Right lobe of liver (tissue), 6 donors: ENCODE measurements at regions not wholly inside any gene's neighbourhood (a gene's known extent, or its start where the extent isn't known, plus 50 kb on each side); places are given as distances from the start of the nearest gene placed in this dataset.

Experiments used
- ATAC-seq, 4 donors: fragments of 200-7000 bp; cut with Tn5 transposase; one replicate each; pipeline ENCODE4 v1.9.1; 2020; ENCODE audit warnings: mild to moderate bottlenecking in 4 of 4, moderate library complexity in 4 of 4
- DNase-seq, 3 donors: peaks; one replicate each; pipeline ENCODE4 v3.0.0-alpha.2; 2020
- H3K27ac ChIP-seq, 3 donors: fragments of 200-600 bp; one replicate each; pipeline ENCODE4 v1.8.0; 2022
- H3K27me3 ChIP-seq, 2 donors: fragments of 200-600 bp; one replicate each; pipeline ENCODE4 v1.8.0; 2022
- H3K36me3 ChIP-seq, 4 donors: fragments of 200-600 bp; sonication (generic) in 1 of 4; one replicate each; pipeline versions ENCODE4 v1.5.1 to v1.8.0; 2017 to 2022; ENCODE audit warnings: control low read depth in 1 of 4
- H3K4me1 ChIP-seq, 4 donors: fragments of 200-600 bp; sonication (generic) in 1 of 4; one replicate each; pipeline versions ENCODE4 v1.5.1 to v1.8.0; 2017 to 2022; ENCODE audit warnings: control low read depth in 1 of 4
- H3K4me3 ChIP-seq, 3 donors: fragments of 200-600 bp; one replicate each; pipeline ENCODE4 v1.8.0; 2022
- H3K9me3 ChIP-seq, 4 donors: fragments of 200-600 bp; sonication (generic) in 1 of 4; one replicate each; pipeline versions ENCODE4 v1.5.1 to v1.8.0; 2017 to 2022; ENCODE audit warnings: control low read depth in 1 of 4
- POLR2A ChIP-seq: fragments of 450-650 bp; IDR thresholded peaks from one replicate; pipeline ENCODE4 v1.6.1; 2017; ENCODE audit warnings: antibody characterized with exemption, mild to moderate bottlenecking
- WGBS: methylation state at CpG from one replicate; pipeline ENCODE4 v1.1.6; 2018; ENCODE audit warnings: low coverage, low lambda C conversion rate; ENCODE audit not compliant: insufficient coverage; ENCODE audit errors: missing lambda C conversion rate; 5-methylcytosine and 5-hydroxymethylcytosine counted together
- intact Hi-C, 2 donors: fragments of 100-400 bp; cut with DNase I; formaldehyde crosslinking; loops; one replicate each; pipeline versions ENCODE4 v1.11.2 to v1.14.1; 2022
- TF ChIP-seq, protein P1 (sequence below), 4 donors: fragments of 200-600 bp in 3 of 4; fragments of 450-650 bp in 1 of 4; IDR thresholded peaks; one replicate each; pipeline versions ENCODE4 v1.5.1 to v1.8.0; 2016 to 2022; ENCODE audit warnings: antibody characterized with exemption in 4 of 4, mild to moderate bottlenecking in 2 of 4
- donor health status: DM: no; HTN: yes; CAD: no.
- donor health status: DM: no; HTN: no; CAD: no.
- donor health status: DM: no; HTN: no; CAD: no.
- donor health status: DM: no; HTN: yes; CAD: no.
- donor health status: DM: no; HTN: yes; CAD: no.

DNA sequence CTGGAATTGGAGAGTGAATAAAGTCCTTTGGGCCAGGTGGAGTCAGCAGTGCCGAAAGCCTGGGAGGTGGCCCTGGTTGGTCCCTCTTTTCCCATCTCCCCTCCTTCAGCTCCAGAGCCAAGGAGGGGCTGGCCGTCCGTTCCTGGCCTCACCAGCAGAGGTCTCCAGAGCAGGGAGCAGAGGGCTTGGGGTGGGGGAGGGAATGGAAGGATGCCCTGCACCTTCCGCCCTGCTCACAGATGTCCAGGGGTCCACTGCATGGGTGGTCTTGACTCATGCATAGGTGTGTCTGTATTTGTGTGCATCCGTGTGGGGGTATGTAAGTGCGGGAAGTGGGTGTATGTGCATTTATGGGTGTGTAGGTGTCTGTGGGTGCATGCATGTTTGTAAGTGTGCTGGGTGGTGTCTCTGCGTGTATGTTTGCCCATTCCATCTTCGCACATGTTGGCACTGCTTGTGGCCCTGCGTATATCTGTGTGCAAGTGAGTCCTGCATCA lies 201.8 kb downstream of the ZFP36L2 start:
- no peak for TF ChIP-seq POLR2A
- TF ChIP-seq, protein P1, sequence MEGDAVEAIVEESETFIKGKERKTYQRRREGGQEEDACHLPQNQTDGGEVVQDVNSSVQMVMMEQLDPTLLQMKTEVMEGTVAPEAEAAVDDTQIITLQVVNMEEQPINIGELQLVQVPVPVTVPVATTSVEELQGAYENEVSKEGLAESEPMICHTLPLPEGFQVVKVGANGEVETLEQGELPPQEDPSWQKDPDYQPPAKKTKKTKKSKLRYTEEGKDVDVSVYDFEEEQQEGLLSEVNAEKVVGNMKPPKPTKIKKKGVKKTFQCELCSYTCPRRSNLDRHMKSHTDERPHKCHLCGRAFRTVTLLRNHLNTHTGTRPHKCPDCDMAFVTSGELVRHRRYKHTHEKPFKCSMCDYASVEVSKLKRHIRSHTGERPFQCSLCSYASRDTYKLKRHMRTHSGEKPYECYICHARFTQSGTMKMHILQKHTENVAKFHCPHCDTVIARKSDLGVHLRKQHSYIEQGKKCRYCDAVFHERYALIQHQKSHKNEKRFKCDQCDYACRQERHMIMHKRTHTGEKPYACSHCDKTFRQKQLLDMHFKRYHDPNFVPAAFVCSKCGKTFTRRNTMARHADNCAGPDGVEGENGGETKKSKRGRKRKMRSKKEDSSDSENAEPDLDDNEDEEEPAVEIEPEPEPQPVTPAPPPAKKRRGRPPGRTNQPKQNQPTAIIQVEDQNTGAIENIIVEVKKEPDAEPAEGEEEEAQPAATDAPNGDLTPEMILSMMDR (IDR thresholded peaks at IDR 0.05): peak; percentile 65 to 80 (median 68)
- peak; percentile 51 to 71 (median 56) for ATAC-seq
- Histone ChIP-seq H3K27me3 (no peaks in the 10 kb centered on the region), H3K4me1 (peaks cover 0 to 15% (median 7%) of the 10 kb centered on the region in 4 donors), H3K36me3 (no peaks in the 10 kb centered on the region), H3K4me3 (no peak overlapping the region), H3K9me3 (no peaks in the 10 kb centered on the region), H3K27ac (no peak overlapping the region)
- intact Hi-C loops: loop anchor here in 1 of 2 donors (10.0 kb wide), 1 partner anchor 200 kb away; the partner anchor contains the start of gene ZFP36L2
- WGBS: 36% methylated on average over 4 of the region's 9 CpGs
- DNase-seq: peak in 2 of 3 donors; percentile 70

DNA sequence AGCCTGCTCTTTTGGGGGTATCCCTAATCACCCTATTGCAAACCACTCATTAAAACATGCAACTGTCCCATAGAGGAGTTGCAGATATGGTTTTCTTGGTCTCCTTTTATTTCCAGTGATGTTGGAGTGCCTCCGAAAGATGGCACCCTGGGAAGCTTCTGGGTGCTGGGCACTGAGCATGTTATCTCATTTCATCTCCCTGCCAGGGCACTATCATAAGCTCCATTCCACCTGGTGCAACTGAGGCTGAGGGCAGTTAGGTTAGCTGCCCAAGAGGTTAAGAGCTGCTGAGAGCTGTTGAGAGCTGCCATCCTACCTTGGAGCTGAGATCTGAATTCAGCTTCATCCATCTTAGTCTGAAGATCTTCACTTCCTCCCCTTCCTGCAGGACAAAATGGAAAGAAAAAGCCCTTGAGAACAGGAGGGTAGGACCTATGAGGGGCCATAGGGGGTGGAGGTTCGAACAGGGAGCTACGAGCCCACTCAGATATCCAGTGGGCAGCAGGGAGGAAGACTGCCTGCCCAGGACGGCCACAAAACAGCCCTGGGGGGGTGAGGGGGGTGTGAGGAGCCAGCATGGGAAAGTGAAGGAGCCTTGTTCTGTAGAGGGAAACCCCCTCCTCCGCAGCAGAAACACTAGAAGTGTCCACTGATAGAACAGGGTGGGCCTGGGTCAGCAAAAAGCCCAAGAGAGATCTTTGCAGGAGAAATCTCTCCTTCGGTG lies 202.5 kb downstream of the ZFP36L2 start:
- Histone ChIP-seq H3K9me3 (no peaks in the 10 kb centered on the region), H3K27me3 (no peaks in the 10 kb centered on the region), H3K4me3 (no peak overlapping the region), H3K27ac (no peak overlapping the region), H3K4me1 (peaks cover 0 to 15% (median 7%) of the 10 kb centered on the region in 4 donors), H3K36me3 (no peaks in the 10 kb centered on the region)
- WGBS: 79% methylated on average over 5 of the region's 6 CpGs
- DNase-seq (no peak), ATAC-seq (no peak)
- TF ChIP-seq, protein P1 (IDR thresholded peaks at IDR 0.05): no peak
- TF ChIP-seq POLR2A: no peak
- intact Hi-C loops: loop anchor here in 1 of 2 donors (10.0 kb wide), 1 partner anchor 201 kb away; the partner anchor contains the start of gene ZFP36L2

DNA sequence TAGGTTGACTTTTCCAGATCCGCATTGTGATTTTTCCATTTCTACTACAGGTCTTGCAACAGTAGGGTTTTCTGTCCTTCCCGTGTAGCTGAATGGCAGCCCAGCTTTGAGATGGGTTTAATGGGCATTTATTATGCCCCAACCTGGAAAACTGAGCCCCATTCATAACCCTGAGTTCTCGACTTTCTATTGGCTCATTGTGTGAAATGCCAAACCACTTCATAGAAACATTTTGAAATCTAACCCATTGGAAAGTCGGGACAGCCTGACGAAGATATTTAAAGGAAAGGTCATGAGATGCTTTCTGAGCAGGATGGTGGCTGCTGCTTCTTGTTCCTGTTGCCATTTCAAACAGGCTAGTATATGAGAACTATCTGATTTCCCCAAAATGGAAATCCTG lies 203.5 kb downstream of the ZFP36L2 start:
- WGBS: 66% methylated on average over 5 of the region's 5 CpGs
- H3K36me3 ChIP-seq: no peaks in the 10 kb centered on the region
- no peak overlapping the region for H3K27ac ChIP-seq
- TF ChIP-seq, protein P1 (IDR thresholded peaks at IDR 0.05): no peak
- TF ChIP-seq POLR2A: no peak
- ATAC-seq (no peak), DNase-seq (no peak)
- H3K9me3 ChIP-seq: no peaks in the 10 kb centered on the region
- intact Hi-C loops: loop anchor here in 1 of 2 donors (10.0 kb wide), 1 partner anchor 202 kb away; the partner anchor contains the start of gene ZFP36L2
- H3K27me3 ChIP-seq: no peaks in the 10 kb centered on the region
- peaks cover 2 to 23% (median 13%) of the 10 kb centered on the region in 4 donors for H3K4me1 ChIP-seq
- H3K4me3 ChIP-seq: no peak overlapping the region

DNA sequence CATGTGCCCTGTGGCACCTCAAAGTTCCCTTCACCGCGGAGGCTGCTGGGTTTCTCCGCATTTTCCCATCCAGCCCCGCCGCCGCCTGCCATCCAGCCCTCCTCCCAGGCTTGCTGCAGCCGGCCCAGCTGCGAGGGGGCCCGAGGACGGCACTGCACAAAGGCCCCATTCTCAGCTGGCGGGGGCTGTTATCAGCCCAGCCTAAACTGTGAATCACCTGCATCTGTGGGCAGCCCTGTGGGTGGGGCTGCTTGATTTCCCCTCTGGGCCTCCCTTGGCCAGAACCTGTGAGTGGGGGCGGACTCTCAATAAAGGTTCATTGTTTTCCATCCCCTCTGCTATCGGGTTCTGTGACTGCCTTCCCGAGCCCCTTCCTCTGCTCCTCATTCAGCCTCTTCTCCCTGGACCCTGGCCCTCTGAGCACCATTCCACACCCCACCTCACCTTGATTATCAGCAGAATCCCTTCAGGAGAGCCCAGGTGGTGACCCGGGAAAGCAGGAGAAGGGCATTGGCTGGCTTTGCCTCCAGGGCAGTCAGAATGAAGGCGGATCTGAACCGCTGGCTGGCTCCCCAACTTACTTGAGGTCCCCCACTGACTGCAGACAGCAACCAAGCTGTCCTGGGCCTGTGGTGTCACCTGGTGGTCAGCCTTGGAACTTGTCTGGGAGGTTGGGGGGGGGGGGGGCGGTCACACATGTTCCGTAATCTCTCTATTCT lies 204.5 kb downstream of the ZFP36L2 start:
- H3K9me3 ChIP-seq: no peaks in the 10 kb centered on the region
- WGBS: 83% methylated on average over 11 of the region's 19 CpGs
- ATAC-seq (no peak), DNase-seq (no peak)
- no peak overlapping the region for H3K27ac ChIP-seq
- H3K27me3 ChIP-seq: no peaks in the 10 kb centered on the region
- H3K4me3 ChIP-seq: no peak overlapping the region
- no peaks in the 10 kb centered on the region for H3K36me3 ChIP-seq
- intact Hi-C loops: loop anchor here in 1 of 2 donors (10.0 kb wide), 1 partner anchor 203 kb away; the partner anchor contains the start of gene ZFP36L2
- H3K4me1 ChIP-seq: peaks cover 2 to 24% (median 12%) of the 10 kb centered on the region in 4 donors
- TF ChIP-seq, protein P1 (IDR thresholded peaks at IDR 0.05): peak in 3 of 4 donors; percentile 27 to 40 (median 35)
- TF ChIP-seq POLR2A: no peak
